ENCODE measurements at regions not wholly inside any gene's neighbourhood (a gene's known extent, or its start where the extent isn't known, plus 50 kb on each side); places are given as distances from the start of the nearest gene placed in this dataset.

GRCh38 chr6:87919001-87919400 is 128.6 kb upstream of the SPACA1 start:
- TF ChIP-seq POLR2A (IDR thresholded peaks at IDR 0.05; ENCODE audit: low read depth, low read length), result no peak
- TF ChIP-seq, protein P1, sequence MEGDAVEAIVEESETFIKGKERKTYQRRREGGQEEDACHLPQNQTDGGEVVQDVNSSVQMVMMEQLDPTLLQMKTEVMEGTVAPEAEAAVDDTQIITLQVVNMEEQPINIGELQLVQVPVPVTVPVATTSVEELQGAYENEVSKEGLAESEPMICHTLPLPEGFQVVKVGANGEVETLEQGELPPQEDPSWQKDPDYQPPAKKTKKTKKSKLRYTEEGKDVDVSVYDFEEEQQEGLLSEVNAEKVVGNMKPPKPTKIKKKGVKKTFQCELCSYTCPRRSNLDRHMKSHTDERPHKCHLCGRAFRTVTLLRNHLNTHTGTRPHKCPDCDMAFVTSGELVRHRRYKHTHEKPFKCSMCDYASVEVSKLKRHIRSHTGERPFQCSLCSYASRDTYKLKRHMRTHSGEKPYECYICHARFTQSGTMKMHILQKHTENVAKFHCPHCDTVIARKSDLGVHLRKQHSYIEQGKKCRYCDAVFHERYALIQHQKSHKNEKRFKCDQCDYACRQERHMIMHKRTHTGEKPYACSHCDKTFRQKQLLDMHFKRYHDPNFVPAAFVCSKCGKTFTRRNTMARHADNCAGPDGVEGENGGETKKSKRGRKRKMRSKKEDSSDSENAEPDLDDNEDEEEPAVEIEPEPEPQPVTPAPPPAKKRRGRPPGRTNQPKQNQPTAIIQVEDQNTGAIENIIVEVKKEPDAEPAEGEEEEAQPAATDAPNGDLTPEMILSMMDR (IDR thresholded peaks at IDR 0.05; ENCODE audit: extremely low read depth in 1 of 2, insufficient read depth in 1 of 2, low read depth in 1 of 2, low read length in 2 of 2), result no peak
